Left forelimb (tissue), 1 donor: ENCODE measurements at regions not wholly inside any gene's neighbourhood (a gene's known extent, or its start where the extent isn't known, plus 50 kb on each side); places are given as distances from the start of the nearest gene placed in this dataset.

ENCODE experiments used
- DNase-seq: peaks from one replicate; pipeline ENCODE4 v3.0.0-alpha.2; 2018; ENCODE audit warnings: low spot score

DNA sequence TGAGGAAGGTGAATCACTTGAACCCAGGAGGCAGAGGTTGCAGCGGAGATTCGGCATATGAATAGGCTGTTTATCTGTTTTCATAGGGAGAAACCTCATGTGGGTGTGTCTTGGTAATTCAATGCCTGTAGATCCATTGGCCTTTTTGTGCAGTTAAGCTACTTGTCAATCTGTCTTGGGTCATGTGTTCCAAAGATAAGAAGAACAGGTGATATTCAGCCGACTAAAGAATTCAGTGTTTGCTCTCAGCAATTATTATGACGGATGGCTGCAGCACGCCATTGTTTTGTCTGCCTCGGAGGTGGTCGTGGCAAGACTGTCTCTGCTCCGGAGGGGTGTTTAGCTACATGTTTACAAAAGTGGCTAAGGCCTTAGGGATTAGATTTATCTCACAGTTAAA, 573.0 kb upstream of the PCDH9 start:
- DNase-seq, result no peak

DNA sequence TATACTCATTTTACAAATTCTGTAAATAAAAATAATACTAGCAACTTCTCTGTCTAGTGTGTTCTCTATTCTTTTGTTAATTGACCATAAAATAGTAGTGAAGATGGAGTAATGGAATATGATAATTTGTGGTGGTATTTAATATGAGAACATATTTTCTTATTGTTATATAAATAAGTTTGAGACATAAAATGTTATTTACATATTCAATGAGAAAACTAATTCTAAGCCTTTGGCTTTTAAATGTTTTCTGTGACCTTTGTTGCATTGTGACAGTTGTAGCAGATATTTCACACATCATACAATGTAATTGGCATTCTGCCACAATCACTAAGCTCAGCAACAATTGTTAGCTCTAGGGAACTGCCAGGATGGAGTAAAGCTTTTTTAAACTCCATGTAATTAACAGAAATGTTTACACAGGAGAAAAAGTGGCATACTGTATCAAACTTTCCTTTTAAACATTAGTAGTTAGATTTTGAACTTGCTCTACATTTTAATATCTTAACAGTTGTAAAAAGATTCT, 562.1 kb upstream of the PCDH9 start:
- no peak for DNase-seq

DNA sequence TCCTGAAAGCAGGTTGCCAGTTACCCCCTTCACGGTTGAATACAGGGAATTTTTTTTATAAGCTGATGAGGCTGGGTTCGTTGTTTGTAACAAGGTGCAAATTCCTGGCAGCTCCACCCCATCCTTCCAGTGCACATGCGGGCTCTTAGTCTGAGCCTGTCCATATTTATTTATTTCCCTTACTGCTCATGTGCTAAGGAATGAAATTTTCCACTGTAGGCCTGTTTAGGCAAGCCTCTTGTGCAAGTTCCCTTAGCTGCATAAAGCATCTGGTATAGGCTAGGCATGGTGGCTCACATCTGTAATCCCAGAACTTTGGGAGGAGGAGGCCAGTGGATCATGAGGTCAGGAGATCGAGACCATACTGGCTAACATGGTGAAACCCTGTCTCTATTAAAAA, 560.9 kb upstream of the PCDH9 start:
- no peak for DNase-seq

DNA sequence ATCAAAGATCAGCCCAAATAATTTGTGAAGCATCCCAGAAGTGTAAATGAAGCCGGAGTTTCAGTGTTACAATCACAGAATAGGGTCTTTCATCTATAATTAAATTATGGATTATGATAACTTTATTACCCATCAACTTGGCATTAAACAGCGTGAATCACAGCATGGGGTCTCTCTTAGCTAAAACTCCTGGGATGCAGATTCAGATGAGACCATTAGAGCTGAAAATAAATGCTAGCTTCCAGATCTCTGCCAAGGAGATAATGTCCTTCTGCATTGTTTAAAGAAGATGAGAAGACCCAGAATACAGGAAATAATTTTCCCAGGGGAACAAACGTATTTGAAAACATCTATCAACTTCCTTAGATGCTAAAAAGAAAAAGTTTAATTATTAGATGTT, 546.0 kb upstream of the PCDH9 start:
- DNase-seq, result no peak

DNA sequence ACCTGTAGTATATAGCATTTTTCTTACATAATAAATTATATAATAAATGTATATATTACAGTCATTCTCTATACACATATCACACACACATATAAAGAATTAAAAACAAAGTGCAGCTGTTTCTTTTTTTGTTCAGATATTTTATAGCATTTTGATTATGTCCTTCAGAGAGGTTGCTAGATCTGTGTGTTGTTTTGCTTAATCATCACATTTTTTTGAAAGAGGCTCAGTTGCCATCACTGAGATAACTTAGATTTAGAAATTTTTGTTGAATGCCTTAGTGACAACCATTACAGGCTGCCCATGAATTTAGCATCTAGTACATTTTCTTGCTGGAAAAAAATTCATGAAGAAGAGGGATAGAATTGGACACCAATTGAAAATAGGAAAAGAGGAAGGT, 545.2 kb upstream of the PCDH9 start:
- DNase-seq, result no peak

DNA sequence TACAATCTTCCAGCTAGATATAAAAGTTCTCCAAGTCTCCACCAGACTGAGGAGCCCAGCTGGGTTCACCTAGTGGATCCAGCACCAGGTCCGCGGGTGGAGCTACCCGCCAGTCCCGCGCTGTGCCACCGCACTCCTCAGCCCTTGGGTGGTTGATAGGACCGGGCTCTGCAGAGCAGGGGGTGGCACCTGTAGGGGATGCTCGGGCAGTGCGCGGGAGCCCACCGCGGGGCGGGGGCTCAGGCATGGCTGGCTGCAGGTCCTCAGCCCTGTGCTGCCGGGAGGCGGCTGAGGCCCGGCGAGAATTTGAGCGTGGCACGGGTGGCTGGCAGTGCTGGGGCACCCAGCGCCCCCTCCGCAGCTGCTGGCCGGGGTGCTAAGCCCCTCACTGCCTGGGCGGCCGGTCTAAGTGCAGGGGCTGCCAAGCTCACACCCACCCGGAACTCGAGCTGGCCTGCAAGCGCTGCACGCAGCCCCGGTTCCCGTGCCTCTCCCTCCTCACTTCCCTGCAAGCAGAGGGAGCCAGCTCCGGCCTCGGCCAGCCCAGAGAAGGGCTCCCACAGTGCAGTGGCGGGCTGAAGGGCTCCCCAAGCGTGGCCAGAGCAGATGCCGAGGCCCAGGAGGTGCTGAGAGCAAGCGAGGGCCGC, 542.8 kb upstream of the PCDH9 start:
- no peak for DNase-seq

DNA sequence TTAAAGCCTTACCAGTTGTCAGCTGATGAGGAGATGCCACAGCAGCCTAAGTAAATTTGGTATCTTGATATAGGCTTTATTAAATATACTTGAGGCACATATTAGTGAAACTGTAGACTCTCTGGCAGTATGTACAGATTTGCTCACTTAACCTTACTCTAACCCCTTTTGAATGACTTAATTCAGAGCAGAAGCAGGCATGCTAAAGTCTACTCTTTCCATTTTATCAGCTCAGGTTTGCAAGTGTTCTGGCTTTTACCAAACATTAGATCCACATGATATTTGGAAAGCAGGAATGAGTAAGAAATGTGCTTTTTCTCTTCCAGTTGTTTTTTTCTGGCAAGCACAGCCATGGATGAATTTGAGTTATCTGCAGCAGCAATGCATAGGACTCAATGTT, 541.0 kb upstream of the PCDH9 start:
- no peak for DNase-seq

DNA sequence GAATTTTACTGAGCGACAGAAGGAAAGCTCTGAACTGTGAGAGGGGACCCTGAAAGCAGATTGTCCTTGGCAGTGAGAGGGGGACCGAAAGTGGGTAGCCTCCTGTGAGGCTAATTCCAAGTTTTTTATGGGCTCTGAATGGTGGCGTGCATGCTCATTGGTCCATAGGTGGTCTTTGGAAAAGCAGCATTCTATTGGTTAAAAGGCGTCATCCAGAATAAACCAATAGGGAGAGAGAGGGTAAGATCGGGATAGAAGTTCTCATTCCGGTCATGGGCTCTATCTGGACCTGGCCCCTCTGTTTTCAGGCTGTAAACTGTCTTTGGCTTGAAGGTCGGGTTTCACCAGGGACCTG, 539.8 kb upstream of the PCDH9 start:
- no peak for DNase-seq

DNA sequence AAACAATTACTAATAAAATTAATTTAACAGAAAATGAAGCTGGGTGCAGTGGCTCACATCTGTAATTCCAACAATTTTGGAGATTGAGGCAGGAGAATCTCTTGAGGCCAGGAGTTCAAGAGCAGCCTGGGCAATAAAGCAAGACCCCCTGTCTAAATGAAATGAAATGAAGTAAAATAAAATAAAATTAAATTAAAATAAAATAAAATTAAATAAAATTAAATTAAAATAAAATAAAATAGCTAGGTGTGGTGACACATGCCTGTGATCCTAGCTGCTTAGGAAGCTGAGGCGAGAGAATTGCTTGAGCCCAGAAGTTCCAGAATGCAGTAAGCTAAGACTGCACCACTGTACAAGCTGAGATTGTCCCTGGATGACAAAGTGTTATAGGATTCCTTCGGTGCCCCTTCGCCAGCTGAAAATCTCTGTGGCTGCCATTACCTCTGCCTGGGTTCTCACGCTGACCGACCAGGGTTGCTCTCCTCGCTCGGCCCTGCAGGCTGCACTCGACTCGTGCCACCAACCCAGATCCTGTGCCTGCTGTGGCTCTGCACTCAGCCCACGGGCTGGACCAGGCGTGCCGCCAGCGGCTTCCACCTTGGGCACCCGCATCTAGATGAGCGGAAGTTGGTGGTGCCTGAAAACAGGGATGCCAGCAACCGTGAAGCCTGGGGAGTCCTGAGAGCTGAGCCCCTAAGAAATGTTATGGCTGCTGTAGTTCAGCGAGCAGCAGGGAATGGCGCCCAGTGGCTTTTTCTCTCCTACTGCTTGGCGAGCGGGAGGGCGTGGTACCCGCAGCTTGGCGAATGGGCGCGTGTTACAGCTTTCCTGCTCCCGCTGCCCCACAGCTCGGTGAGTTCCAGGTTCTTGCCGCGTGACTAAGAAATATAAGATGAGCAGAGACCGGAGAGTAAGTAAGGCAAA, 539.2 kb upstream of the PCDH9 start:
- DNase-seq, result no peak

DNA sequence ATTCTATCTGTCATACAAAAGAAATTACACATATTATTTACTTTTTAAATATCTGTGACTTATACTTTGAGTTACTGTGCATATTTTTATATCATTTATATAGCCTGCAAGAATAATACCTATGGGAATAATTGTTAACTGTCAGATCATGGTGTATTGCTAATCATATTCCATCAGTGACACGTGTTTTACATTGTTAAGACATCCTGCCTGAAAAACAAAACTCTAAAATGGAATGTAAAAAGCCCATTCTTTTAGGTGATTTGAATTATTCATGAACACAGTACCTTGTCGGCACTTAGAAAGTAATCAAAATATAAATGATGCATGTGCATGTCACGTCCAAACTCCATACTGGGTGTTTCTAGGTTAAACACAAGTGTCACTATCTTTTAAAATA, 533.8 kb upstream of the PCDH9 start:
- DNase-seq, result no peak

DNA sequence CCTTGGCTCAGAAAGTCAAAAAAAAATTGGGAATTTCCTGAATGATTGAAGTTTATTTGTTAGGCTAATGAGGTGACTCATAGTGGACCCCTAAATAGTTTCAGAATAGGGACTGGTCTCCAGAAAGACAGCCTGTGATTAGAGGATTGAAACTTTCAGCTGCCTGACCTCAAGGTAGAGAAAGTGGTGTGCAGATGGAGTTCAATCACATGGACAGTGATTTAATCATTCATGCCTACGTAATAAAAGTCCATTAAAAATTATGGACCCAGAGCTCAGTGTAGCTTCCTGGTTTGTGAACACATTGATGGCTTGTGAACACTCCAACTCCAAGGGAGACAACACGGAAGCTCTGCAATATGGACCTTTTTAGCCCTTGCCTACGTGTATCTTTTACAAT, 533.2 kb upstream of the PCDH9 start:
- DNase-seq, result no peak

DNA sequence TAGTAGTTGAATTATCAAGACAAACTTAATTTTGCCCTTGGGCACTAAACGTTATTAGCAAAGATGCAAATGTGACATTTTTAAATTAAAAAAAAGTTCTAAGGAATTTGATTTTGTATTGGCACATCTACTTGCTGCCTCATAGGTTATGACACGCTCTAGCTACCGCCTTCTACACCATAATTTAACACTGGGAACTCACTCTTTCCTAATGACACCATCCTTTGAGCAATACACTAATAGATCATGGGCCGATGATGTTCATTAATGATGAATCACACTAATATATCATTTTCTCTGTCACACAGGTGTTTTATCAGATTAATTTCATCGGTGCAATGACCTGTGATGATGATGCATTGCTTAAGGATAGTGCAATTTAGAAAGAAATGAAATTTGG, 528.8 kb upstream of the PCDH9 start:
- no peak for DNase-seq

DNA sequence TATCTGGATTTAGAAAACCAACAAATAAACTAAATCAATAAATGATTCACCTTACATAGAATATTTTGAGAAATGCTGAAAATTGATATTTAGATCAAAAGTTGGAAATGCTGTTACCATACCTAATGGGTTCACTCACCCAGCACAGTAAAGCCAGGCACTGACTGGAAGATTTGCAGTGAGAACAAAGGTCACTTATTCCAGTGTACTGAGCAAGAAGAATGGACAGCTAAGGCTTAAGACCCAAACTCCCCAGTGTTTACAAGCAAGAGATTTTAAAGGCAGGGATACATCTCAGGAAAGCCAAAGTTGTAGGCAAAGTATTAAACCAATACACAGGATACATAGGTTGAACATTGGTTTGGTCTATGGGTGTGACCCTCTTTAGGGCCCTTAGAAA, 523.9 kb upstream of the PCDH9 start:
- no peak for DNase-seq

DNA sequence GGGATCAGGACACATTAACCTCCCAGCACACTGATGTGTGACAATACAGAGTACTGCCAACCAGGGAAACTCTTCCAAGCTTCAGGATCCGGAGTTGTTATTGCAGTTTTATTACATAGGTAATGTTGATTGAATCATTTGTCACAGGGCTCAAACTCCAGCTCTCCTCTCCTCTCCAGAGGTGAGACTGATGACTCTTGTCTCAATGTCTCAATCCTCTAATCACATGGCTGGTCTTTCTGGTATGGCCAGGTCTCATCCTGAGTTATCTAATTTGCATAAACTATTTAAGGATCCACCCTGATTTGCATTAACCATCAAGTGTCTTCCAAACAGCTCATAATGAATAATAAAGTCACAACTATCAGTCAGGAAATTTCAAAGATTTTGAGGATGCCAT, 522.6 kb upstream of the PCDH9 start:
- DNase-seq, result no peak

DNA sequence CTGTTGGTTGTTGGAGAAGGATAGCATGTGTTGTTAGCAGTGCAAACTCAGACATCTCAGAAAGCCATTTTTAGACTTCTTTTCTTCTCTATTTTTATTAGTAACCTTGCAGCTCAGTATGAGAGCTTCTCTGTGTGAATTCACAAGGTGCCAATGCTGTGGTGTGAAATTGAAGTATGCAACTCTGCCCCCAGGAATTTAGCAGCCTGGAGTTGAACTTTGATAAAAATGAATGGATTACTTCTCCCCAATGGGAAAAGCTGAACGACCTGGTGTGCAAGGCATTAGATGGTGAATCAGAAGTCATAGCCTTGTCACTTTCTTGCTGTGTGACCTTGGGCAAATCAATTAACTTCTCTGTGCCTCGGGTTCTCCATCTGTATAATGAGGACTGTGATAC, 512.3 kb upstream of the PCDH9 start:
- no peak for DNase-seq

DNA sequence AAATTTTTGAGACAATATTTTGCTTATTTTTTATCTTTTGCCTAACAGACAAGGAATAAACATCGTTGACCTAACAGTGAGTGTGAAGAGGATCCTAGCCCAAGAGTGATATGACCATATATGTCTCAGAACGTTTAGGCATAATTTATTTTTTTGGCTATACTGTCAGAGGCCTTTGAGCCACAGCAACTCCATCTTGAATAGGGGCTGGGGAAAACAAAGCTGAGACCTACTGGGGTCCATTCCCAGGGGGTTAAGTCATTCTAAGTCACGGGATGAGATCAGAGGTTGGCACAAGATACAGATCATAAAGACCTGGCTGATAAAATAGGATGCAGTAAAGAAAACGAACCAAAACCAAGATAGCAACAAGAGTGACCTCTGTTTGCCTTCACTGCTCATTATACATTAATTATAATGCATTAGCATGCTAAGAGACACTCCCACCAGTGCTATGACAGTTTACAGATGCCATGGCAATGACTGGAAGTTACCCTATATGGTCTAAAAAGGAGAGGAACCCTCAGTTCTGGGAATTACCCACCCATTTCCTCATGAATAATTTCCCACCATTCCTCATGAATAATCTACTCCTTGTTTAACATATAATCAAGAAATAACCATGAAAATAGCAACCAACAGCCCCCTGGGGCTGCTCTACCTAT, 510.9 kb upstream of the PCDH9 start:
- DNase-seq, result no peak

DNA sequence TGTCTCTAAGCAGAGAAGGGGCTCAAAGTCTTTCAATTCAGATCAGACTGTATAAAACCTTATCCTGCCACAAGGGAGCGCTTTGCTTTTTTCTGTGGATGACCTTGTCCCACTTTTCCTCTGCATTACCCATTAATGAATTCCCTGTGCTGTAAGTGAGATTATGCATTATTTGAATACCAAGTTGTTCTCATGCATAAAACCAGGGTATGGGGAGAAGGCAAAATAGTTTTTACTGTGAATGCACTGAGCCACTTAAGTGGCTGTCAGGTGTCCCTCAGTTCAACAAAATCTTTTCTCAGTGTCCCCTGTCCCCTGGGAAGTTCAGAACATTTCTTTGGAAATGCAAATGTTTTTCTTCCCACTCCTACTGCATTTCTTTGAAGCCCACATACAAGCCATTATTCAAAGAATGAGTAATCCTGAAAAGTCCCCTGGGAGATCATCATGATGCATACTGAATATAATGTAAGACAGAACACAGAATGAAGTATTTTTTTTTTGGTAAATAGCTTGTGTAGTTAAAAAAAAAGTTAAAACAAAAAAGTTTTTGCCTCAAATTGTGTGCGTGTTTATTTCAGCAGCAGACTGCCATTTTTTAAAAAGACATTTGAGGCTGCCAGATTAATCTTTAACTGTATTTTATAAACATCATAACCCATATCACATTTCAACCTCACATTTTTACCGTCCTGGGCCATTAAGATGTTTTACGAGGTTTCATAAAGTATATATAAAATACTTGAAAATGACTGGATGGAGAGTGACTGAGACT, 506.7 kb upstream of the PCDH9 start:
- DNase-seq, result no peak

DNA sequence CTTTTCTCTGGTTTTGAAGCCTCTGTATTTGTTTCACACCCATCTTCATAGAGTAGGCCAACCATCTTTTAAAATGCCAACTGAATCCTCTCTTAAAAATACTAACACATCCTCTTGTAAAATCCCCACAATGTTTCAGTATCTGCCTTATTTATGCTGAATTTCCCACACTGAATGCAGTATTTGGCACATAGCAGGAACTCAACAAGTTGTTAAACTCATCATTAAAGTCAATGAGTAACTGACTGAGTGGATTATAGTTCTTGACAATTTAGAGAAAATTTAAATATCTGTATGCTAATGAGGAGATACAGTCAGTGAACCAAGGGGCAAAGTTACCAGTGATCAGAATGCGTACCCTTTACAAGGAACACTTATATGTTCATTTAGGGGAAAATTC, 505.5 kb upstream of the PCDH9 start:
- no peak for DNase-seq

DNA sequence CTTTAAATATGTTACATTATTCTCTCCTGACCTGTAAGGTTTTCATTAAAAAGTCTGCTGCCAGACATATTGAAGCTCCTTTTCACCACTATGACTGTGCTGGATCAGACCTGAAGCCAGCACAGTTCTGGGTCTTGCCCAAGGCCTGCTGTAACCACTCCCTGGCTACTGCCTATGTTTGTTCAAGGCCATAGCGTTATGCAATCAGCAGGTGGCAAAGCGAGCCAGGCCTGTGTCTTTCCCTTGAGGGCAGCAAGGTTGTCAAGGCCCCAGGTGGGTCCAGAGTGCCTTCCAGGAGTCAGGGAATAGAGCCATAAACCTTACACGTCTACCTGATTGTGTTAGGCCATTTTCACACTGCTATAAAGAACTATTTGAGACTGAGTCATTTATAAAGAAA, 496.8 kb upstream of the PCDH9 start:
- DNase-seq, result no peak

DNA sequence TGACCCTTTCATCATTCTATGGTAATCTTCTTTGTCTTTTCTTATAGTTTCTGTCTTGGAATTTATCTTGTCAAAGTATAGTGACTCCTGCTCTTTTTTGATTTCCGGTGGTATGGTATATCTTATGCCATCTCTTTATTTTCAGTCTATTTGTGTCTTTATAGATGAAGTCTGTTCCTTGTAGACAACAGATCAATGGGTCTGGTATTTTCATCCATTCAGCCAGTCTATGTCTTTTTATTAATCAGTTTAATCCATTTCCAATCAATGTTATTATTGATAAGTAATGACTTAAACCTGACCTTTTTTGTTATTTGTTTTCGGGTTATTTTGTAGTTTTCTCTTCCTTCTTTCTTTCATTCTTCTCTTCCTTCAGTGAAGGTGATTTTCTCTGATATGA, 495.9 kb upstream of the PCDH9 start:
- no peak for DNase-seq

DNA sequence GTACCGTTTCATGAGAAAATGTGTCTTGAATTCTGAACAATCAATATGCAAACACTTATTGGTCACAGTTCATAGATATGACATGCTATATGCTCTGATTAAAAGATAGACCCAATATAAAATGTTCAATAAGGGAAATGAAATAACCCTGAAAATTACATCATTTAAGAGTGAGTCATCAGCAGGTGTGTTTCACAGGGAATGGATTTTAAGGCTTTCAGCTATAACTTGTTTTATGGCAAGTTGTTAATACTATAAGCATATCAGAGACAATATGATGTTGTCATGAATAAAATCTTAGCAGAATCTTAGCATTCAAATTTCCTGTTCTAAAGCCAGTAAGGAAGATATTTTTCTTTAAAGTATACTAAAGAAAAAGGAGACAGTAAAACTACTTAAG, 483.4 kb upstream of the PCDH9 start:
- no peak for DNase-seq

DNA sequence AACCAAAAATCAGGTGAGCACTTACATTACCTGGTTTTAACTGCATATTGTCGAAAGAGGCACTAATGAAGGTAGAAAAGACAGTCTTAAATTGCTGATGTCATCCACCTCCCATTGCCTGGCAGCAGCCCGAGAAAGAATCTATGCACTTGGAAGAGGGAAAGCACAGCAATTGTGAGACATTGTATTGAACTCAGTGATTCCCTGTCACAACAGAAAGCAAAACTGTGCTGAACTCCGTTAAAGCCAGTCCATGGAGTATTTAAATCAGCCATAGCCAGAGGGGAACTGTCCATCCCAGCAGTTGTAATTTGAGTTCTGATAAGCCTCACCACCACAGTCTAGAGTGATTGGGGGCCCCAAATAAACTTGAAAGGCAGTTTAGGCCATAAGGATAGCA, 466.6 kb upstream of the PCDH9 start:
- DNase-seq, result no peak
